WTC11 (cell line): ENCODE measurements at regions not wholly inside any gene's neighbourhood (a gene's known extent, or its start where the extent isn't known, plus 50 kb on each side); places are given as distances from the start of the nearest gene placed in this dataset.

ENCODE experiments used
- ATAC-seq: fragments of 200-7000 bp; cut with Tn5 transposase; 2 replicates; pipeline ENCODE4 v1.10.0; 2021; ENCODE audit warnings: mild to moderate bottlenecking, moderate library complexity
- CTCF ChIA-PET: fragments of 300-600 bp; sonication (Branson Sonifier 250); formaldehyde crosslinking; loops from one replicate; lab custom pipeline; 2021; ENCODE audit warnings: antibody characterized with exemption; lab: Charles Lee
- POLR2A ChIA-PET: fragments of 350-600 bp; sonication (Branson Sonifier 250); formaldehyde crosslinking; loops from one replicate; lab custom pipeline; 2021; ENCODE audit warnings: antibody characterized with exemption; lab: Charles Lee
- DNase-seq: peaks from one replicate; pipeline ENCODE4 v3.0.0; 2021; ENCODE audit warnings: low spot score
- H3K27ac Mint-ChIP-seq: 2 replicates; pipeline ENCODE4 v1.8.0; 2021; ENCODE audit warnings: mixed read lengths
- H3K27me3 Mint-ChIP-seq: 2 replicates; pipeline ENCODE4 v1.8.0; 2021; ENCODE audit warnings: low read depth, mild to moderate bottlenecking, moderate library complexity, mixed read lengths
- H3K36me3 Mint-ChIP-seq: 2 replicates; pipeline ENCODE4 v1.8.0; 2021; ENCODE audit warnings: mixed read lengths
- H3K4me1 Mint-ChIP-seq: 2 replicates; pipeline ENCODE4 v1.8.0; 2022; ENCODE audit warnings: mixed read lengths
- H3K4me3 Mint-ChIP-seq: 2 replicates; pipeline ENCODE4 v1.8.0; 2021; ENCODE audit warnings: mild to moderate bottlenecking, moderate library complexity, mixed read lengths
- H3K9me3 Mint-ChIP-seq: 2 replicates; pipeline ENCODE4 v1.8.0; 2021; ENCODE audit warnings: mixed read lengths
- CREB1 ChIP-seq: sonication (generic); formaldehyde crosslinking; IDR thresholded peaks from 2 replicates; pipeline ENCODE4 v1.8.0; 2023; ENCODE audit warnings: mild to moderate bottlenecking, missing genetic modification reagents
- CREM ChIP-seq: sonication (generic); formaldehyde crosslinking; IDR thresholded peaks from 2 replicates; pipeline ENCODE4 v1.8.1; 2022; ENCODE audit warnings: mild to moderate bottlenecking, missing genetic modification reagents, moderate library complexity
- ESRRA ChIP-seq: sonication (generic); formaldehyde crosslinking; IDR thresholded peaks from 2 replicates; pipeline ENCODE4 v1.8.1; 2022; ENCODE audit warnings: mild to moderate bottlenecking, missing genetic modification reagents, borderline replicate concordance
- HMGA2 ChIP-seq: fragments of 250-450 bp; sonication (Bioruptor Pico); IDR thresholded peaks from 2 replicates; pipeline ENCODE4 v1.4.0; 2021; ENCODE audit warnings: mild to moderate bottlenecking, moderate library complexity
- NFYB ChIP-seq: sonication (generic); formaldehyde crosslinking; conservative IDR thresholded peaks from 2 replicates; pipeline ENCODE4 v1.8.0; 2022; ENCODE audit warnings: low read depth, missing genetic modification reagents
- NR3C1 ChIP-seq: sonication (generic); formaldehyde crosslinking; conservative IDR thresholded peaks from 2 replicates; pipeline ENCODE4 v1.8.1; 2023; ENCODE audit warnings: low read depth, mild to moderate bottlenecking, missing genetic modification reagents
- SMAD3 ChIP-seq: sonication (generic); formaldehyde crosslinking; IDR thresholded peaks from 2 replicates; pipeline ENCODE4 v1.8.0; 2022; ENCODE audit warnings: missing genetic modification reagents, mild to moderate bottlenecking, borderline replicate concordance
- SP1 ChIP-seq: sonication (generic); formaldehyde crosslinking; conservative IDR thresholded peaks from 2 replicates; pipeline ENCODE4 v1.8.1; 2022; ENCODE audit warnings: missing genetic modification reagents
- ZNF232 ChIP-seq: sonication (generic); formaldehyde crosslinking; IDR thresholded peaks from 2 replicates; pipeline ENCODE4 v1.8.0; 2022; ENCODE audit warnings: mild to moderate bottlenecking, missing genetic modification reagents
- ZNF423 ChIP-seq: fragments of 250-450 bp; sonication (Bioruptor Pico); IDR thresholded peaks from 2 replicates; pipeline ENCODE4 v2.1.2; 2022; ENCODE audit warnings: mild to moderate bottlenecking, moderate library complexity
- ZNF671 ChIP-seq: fragments of 250-450 bp; sonication (Bioruptor Pico); IDR thresholded peaks from 2 replicates; pipeline ENCODE4 v1.8.0; 2021; ENCODE audit warnings: mild to moderate bottlenecking
- TF ChIP-seq, protein P1 (sequence below): sonication (generic); formaldehyde crosslinking; IDR thresholded peaks from 2 replicates; pipeline ENCODE4 v1.8.1; 2023; ENCODE audit warnings: mild to moderate bottlenecking, missing genetic modification reagents
- TF ChIP-seq, protein P2 (sequence below): sonication (generic); formaldehyde crosslinking; conservative IDR thresholded peaks from 2 replicates; pipeline ENCODE4 v1.8.1; 2022; ENCODE audit warnings: mild to moderate bottlenecking, missing genetic modification reagents
- TF ChIP-seq, protein P3 (sequence below): sonication (generic); formaldehyde crosslinking; IDR thresholded peaks from 2 replicates; pipeline ENCODE4 v1.8.1; 2022; ENCODE audit warnings: low read depth, missing genetic modification reagents, borderline replicate concordance
- TF ChIP-seq, protein P4 (sequence below): sonication (generic); formaldehyde crosslinking; IDR thresholded peaks from 2 replicates; pipeline ENCODE4 v1.8.1; 2023; ENCODE audit warnings: mild to moderate bottlenecking, missing genetic modification reagents
- TF ChIP-seq, protein P5 (sequence below): sonication (generic); formaldehyde crosslinking; IDR thresholded peaks from 2 replicates; pipeline ENCODE4 v1.8.0; 2022; ENCODE audit warnings: mild to moderate bottlenecking, missing genetic modification reagents
- TF ChIP-seq, protein P6 (sequence below): sonication (generic); formaldehyde crosslinking; IDR thresholded peaks from 2 replicates; pipeline ENCODE4 v1.8.0; 2023; ENCODE audit warnings: mild to moderate bottlenecking, missing genetic modification reagents
- TF ChIP-seq, protein P7 (sequence below): fragments of 250-450 bp; sonication (Bioruptor Pico); IDR thresholded peaks from 2 replicates; pipeline ENCODE4 v1.9.0; 2021; ENCODE audit warnings: moderate library complexity, mild to moderate bottlenecking, inconsistent platforms, borderline replicate concordance

DNA sequence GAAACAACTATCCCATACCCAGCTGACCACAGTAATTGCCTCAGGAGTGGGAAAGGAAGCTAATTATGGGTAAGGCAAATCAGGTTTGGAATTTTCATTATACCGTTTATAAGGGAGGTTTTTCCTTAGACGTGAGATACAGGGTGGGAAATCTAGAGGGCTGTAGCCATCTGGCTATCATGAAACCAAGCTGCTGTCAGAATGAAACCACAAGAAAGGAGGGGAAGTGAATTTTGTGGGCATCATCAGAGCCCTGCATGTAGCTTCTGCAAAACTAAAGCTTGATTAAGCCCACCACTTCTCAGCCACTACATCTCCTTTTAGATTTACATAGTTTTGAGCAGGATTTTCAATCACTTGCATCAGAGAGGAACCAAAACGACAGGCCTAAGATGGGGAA, 893.5 kb downstream of the TUSC7 start:
- no peak overlapping the region for H3K27ac Mint-ChIP-seq
- TF ChIP-seq, protein P1, sequence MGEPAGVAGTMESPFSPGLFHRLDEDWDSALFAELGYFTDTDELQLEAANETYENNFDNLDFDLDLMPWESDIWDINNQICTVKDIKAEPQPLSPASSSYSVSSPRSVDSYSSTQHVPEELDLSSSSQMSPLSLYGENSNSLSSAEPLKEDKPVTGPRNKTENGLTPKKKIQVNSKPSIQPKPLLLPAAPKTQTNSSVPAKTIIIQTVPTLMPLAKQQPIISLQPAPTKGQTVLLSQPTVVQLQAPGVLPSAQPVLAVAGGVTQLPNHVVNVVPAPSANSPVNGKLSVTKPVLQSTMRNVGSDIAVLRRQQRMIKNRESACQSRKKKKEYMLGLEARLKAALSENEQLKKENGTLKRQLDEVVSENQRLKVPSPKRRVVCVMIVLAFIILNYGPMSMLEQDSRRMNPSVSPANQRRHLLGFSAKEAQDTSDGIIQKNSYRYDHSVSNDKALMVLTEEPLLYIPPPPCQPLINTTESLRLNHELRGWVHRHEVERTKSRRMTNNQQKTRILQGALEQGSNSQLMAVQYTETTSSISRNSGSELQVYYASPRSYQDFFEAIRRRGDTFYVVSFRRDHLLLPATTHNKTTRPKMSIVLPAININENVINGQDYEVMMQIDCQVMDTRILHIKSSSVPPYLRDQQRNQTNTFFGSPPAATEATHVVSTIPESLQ = no peak
- TF ChIP-seq, protein P2, sequence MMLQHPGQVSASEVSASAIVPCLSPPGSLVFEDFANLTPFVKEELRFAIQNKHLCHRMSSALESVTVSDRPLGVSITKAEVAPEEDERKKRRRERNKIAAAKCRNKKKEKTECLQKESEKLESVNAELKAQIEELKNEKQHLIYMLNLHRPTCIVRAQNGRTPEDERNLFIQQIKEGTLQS = no peak
- TF ChIP-seq, protein P3, sequence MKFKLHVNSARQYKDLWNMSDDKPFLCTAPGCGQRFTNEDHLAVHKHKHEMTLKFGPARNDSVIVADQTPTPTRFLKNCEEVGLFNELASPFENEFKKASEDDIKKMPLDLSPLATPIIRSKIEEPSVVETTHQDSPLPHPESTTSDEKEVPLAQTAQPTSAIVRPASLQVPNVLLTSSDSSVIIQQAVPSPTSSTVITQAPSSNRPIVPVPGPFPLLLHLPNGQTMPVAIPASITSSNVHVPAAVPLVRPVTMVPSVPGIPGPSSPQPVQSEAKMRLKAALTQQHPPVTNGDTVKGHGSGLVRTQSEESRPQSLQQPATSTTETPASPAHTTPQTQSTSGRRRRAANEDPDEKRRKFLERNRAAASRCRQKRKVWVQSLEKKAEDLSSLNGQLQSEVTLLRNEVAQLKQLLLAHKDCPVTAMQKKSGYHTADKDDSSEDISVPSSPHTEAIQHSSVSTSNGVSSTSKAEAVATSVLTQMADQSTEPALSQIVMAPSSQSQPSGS (CRISPR knock-in tag) = no peak
- no peak for TF ChIP-seq HMGA2 (CRISPR knock-in tag)
- TF ChIP-seq NR3C1 (CRISPR knock-in tag) = no peak
- TF ChIP-seq, protein P4, sequence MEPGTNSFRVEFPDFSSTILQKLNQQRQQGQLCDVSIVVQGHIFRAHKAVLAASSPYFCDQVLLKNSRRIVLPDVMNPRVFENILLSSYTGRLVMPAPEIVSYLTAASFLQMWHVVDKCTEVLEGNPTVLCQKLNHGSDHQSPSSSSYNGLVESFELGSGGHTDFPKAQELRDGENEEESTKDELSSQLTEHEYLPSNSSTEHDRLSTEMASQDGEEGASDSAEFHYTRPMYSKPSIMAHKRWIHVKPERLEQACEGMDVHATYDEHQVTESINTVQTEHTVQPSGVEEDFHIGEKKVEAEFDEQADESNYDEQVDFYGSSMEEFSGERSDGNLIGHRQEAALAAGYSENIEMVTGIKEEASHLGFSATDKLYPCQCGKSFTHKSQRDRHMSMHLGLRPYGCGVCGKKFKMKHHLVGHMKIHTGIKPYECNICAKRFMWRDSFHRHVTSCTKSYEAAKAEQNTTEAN (CRISPR knock-in tag) = no peak
- TF ChIP-seq ESRRA (CRISPR knock-in tag) = no peak
- TF ChIP-seq, protein P5, sequence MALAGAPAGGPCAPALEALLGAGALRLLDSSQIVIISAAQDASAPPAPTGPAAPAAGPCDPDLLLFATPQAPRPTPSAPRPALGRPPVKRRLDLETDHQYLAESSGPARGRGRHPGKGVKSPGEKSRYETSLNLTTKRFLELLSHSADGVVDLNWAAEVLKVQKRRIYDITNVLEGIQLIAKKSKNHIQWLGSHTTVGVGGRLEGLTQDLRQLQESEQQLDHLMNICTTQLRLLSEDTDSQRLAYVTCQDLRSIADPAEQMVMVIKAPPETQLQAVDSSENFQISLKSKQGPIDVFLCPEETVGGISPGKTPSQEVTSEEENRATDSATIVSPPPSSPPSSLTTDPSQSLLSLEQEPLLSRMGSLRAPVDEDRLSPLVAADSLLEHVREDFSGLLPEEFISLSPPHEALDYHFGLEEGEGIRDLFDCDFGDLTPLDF (CRISPR knock-in tag) = no peak
- ATAC-seq (no peak), DNase-seq (no peak)
- CTCF ChIA-PET = interaction anchor here (0.7 kb wide), 1 partner anchor 10 kb away, joined by 4 read pairs; no protein-coding TSS in a partner anchor
- POLR2A ChIA-PET = no interaction called here
- H3K4me3 Mint-ChIP-seq = no peak overlapping the region
- H3K36me3 Mint-ChIP-seq = no peaks in the 10 kb centered on the region
- H3K9me3 Mint-ChIP-seq = no peaks in the 10 kb centered on the region
- peaks cover 26% of the 10 kb centered on the region for H3K4me1 Mint-ChIP-seq
- no peaks in the 10 kb centered on the region for H3K27me3 Mint-ChIP-seq

DNA sequence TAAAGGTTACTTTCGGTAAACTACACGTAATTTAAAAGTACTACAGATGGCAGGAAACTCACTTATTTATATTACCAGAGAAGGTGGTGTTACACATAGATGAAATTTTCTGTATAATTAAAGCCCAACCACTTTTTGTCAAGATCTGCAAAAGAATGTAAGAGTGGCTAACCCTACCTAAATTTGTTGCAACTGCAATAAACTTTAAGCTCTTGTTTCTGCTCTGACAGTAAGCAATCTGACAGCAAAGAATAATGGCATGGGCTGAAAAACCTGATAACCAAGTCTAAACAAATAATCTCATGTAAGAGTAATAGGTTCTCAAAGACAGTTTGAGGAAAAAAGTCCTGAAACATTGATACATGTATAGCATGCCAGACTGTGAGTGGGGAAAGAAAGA, 897.3 kb downstream of the TUSC7 start:
- Mint-ChIP-seq H3K36me3 (peaks cover 3% of the 10 kb centered on the region; the same call in 1 of the 2 replicates), H3K4me1 (peaks cover 27% of the 10 kb centered on the region), H3K9me3 (peaks cover 13% of the 10 kb centered on the region), H3K27me3 (no peaks in the 10 kb centered on the region), H3K4me3 (no peak overlapping the region), H3K27ac (no peak overlapping the region)
- ChIA-PET CTCF (interaction anchor here (0.5 kb wide), 1 partner anchor 478 kb away, joined by 3 read pairs; no protein-coding TSS in a partner anchor), POLR2A (no interaction called here)
- DNase-seq (no peak), ATAC-seq (no peak)
- TF ChIP-seq, protein P6, sequence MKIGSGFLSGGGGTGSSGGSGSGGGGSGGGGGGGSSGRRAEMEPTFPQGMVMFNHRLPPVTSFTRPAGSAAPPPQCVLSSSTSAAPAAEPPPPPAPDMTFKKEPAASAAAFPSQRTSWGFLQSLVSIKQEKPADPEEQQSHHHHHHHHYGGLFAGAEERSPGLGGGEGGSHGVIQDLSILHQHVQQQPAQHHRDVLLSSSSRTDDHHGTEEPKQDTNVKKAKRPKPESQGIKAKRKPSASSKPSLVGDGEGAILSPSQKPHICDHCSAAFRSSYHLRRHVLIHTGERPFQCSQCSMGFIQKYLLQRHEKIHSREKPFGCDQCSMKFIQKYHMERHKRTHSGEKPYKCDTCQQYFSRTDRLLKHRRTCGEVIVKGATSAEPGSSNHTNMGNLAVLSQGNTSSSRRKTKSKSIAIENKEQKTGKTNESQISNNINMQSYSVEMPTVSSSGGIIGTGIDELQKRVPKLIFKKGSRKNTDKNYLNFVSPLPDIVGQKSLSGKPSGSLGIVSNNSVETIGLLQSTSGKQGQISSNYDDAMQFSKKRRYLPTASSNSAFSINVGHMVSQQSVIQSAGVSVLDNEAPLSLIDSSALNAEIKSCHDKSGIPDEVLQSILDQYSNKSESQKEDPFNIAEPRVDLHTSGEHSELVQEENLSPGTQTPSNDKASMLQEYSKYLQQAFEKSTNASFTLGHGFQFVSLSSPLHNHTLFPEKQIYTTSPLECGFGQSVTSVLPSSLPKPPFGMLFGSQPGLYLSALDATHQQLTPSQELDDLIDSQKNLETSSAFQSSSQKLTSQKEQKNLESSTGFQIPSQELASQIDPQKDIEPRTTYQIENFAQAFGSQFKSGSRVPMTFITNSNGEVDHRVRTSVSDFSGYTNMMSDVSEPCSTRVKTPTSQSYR = no peak
- TF ChIP-seq CREB1 (no peak), CREM (CRISPR knock-in tag) (no peak)

DNA sequence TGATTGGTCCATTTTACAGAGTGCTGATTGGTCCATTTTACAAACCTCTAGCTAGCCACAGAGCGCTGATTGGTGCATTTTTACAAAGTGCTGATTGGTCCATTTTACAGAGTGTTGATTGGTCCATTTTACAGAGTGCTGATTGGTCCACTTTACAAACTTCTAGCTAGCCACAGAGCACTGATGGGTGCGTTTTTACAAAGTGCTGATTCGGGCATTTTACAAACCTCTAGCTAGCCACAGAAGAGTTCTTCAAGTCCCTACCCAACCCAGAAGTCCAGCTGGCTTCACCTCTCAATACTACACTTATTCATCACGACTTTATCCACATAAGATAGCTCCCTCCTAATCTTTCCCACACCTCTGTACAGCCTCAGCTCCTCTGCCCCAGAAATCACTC, 899.8 kb downstream of the TUSC7 start:
- H3K4me1 Mint-ChIP-seq = peaks cover 8% of the 10 kb centered on the region
- TF ChIP-seq ZNF671 (CRISPR knock-in tag) (no peak), NFYB (peak; percentile 48; the same call in 1 of the 2 replicates), SP1 (CRISPR knock-in tag) (no peak), ZNF423 (CRISPR knock-in tag) (no peak), SMAD3 (CRISPR knock-in tag) (no peak), ZNF232 (CRISPR knock-in tag) (no peak)
- TF ChIP-seq, protein P7, sequence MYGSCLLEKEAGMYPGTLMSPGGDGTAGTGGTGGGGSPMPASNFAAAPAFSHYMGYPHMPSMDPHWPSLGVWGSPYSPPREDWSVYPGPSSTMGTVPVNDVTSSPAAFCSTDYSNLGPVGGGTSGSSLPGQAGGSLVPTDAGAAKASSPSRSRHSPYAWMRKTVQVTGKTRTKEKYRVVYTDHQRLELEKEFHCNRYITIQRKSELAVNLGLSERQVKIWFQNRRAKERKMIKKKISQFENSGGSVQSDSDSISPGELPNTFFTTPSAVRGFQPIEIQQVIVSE = no peak
- TF ChIP-seq, all 79 proteins: peak for 1
- Mint-ChIP-seq H3K36me3 (peaks cover 3% of the 10 kb centered on the region; the same call in 1 of the 2 replicates), H3K9me3 (peaks cover 13% of the 10 kb centered on the region), H3K4me3 (no peak overlapping the region), H3K27me3 (no peaks in the 10 kb centered on the region), H3K27ac (no peak overlapping the region)
- ATAC-seq (no peak), DNase-seq (no peak)
- ChIA-PET CTCF (interaction anchor here (0.7 kb wide), 1 partner anchor 593 kb away, joined by 3 read pairs; no protein-coding TSS in a partner anchor), POLR2A (interaction anchor here (0.6 kb wide), 1 partner anchor 195 kb away, joined by 6 read pairs; no protein-coding TSS in a partner anchor)
